ENCODE measurements at regions not wholly inside any gene's neighbourhood (a gene's known extent, or its start where the extent isn't known, plus 50 kb on each side); places are given as distances from the start of the nearest gene placed in this dataset.

- no peak for DNase-seq
- Mint-ChIP-seq H3K27me3 (peaks cover 2% of the 10 kb centered on the region), H3K4me1 (no peaks in the 10 kb centered on the region), H3K4me3 (no peak overlapping the region), H3K9me3 (ENCODE audit: low read depth) (no peaks in the 10 kb centered on the region), H3K27ac (no peak overlapping the region), H3K36me3 (ENCODE audit: low read depth) (no peaks in the 10 kb centered on the region)
- ChIA-PET CTCF (no interaction called here), POLR2A (no interaction called here)
- ATAC-seq: no peak
- intact Hi-C loops (cut with DNase I, micrococcal nuclease): no loop called here
These were observed 530.3 kb downstream of the ARL4A start for GRCh38 chr7:13217768-13218167.

- Mint-ChIP-seq H3K27me3 (peaks cover 2% of the 10 kb centered on the region), H3K9me3 (ENCODE audit: low read depth) (no peaks in the 10 kb centered on the region), H3K36me3 (ENCODE audit: low read depth) (no peaks in the 10 kb centered on the region), H3K27ac (no peak overlapping the region), H3K4me3 (no peak overlapping the region), H3K4me1 (no peaks in the 10 kb centered on the region)
- ATAC-seq (no peak), DNase-seq (no peak)
- ChIA-PET POLR2A (no interaction called here), CTCF (no interaction called here)
- intact Hi-C loops (cut with DNase I, micrococcal nuclease): no loop called here
These were observed 537.6 kb downstream of the ARL4A start for GRCh38 chr7:13225068-13225467.

GRCh38 chr7:13226385-13226784, 539.0 kb downstream of the ARL4A start:
- H3K4me1 Mint-ChIP-seq: no peaks in the 10 kb centered on the region
- H3K4me3 Mint-ChIP-seq: no peak overlapping the region
- no peak overlapping the region for H3K27ac Mint-ChIP-seq
- ChIA-PET CTCF (no interaction called here), POLR2A (no interaction called here)
- no peaks in the 10 kb centered on the region for H3K9me3 Mint-ChIP-seq (ENCODE audit: low read depth)
- peaks cover 2% of the 10 kb centered on the region for H3K27me3 Mint-ChIP-seq
- ATAC-seq (no peak), DNase-seq (no peak)
- intact Hi-C loops (cut with DNase I, micrococcal nuclease): no loop called here
- H3K36me3 Mint-ChIP-seq (ENCODE audit: low read depth): no peaks in the 10 kb centered on the region

GRCh38 chr7:13231216-13231615, 543.8 kb downstream of the ARL4A start:
- Mint-ChIP-seq H3K4me1 (no peaks in the 10 kb centered on the region), H3K27me3 (peaks cover 2% of the 10 kb centered on the region), H3K4me3 (no peak overlapping the region), H3K36me3 (ENCODE audit: low read depth) (no peaks in the 10 kb centered on the region), H3K27ac (no peak overlapping the region), H3K9me3 (ENCODE audit: low read depth) (no peaks in the 10 kb centered on the region)
- POLR2A ChIA-PET: no interaction called here
- DNase-seq (no peak), ATAC-seq (no peak)
- CTCF ChIA-PET: no interaction called here
- intact Hi-C loops (cut with DNase I, micrococcal nuclease): no loop called here

GRCh38 chr7:13235436-13235835, 548.0 kb downstream of the ARL4A start:
- Mint-ChIP-seq H3K4me1 (no peaks in the 10 kb centered on the region), H3K4me3 (no peak overlapping the region), H3K27ac (no peak overlapping the region), H3K9me3 (ENCODE audit: low read depth) (no peaks in the 10 kb centered on the region), H3K27me3 (peaks cover 2% of the 10 kb centered on the region), H3K36me3 (ENCODE audit: low read depth) (no peaks in the 10 kb centered on the region)
- intact Hi-C loops (cut with DNase I, micrococcal nuclease): no loop called here
- no peak for ATAC-seq
- ChIA-PET CTCF (no interaction called here), POLR2A (no interaction called here)
- no peak for DNase-seq

- Mint-ChIP-seq H3K4me1 (no peaks in the 10 kb centered on the region), H3K36me3 (ENCODE audit: low read depth) (no peaks in the 10 kb centered on the region), H3K27ac (no peak overlapping the region), H3K9me3 (ENCODE audit: low read depth) (no peaks in the 10 kb centered on the region), H3K27me3 (peaks cover 2% of the 10 kb centered on the region), H3K4me3 (no peak overlapping the region)
- no peak for DNase-seq
- ChIA-PET POLR2A (no interaction called here), CTCF (no interaction called here)
- intact Hi-C loops (cut with DNase I, micrococcal nuclease): no loop called here
- no peak for ATAC-seq
These were observed 548.6 kb downstream of the ARL4A start for GRCh38 chr7:13236026-13236425.

- H3K36me3 Mint-ChIP-seq (ENCODE audit: low read depth): no peaks in the 10 kb centered on the region
- H3K27ac Mint-ChIP-seq: no peak overlapping the region
- H3K4me1 Mint-ChIP-seq: no peaks in the 10 kb centered on the region
- intact Hi-C loops (cut with DNase I, micrococcal nuclease): no loop called here
- no peaks in the 10 kb centered on the region for H3K9me3 Mint-ChIP-seq (ENCODE audit: low read depth)
- no peak overlapping the region for H3K4me3 Mint-ChIP-seq
- ATAC-seq (no peak), DNase-seq (no peak)
- ChIA-PET POLR2A (no interaction called here), CTCF (no interaction called here)
- peaks cover 2% of the 10 kb centered on the region for H3K27me3 Mint-ChIP-seq
These were observed 552.9 kb downstream of the ARL4A start for GRCh38 chr7:13240349-13240748.

GRCh38 chr7:13241416-13241815, 554.0 kb downstream of the ARL4A start:
- CTCF ChIA-PET: no interaction called here
- Mint-ChIP-seq H3K36me3 (ENCODE audit: low read depth) (no peaks in the 10 kb centered on the region), H3K4me3 (no peak overlapping the region), H3K9me3 (ENCODE audit: low read depth) (no peaks in the 10 kb centered on the region), H3K4me1 (no peaks in the 10 kb centered on the region), H3K27ac (no peak overlapping the region), H3K27me3 (peaks cover 2% of the 10 kb centered on the region)
- POLR2A ChIA-PET: no interaction called here
- intact Hi-C loops (cut with DNase I, micrococcal nuclease): no loop called here
- ATAC-seq (no peak), DNase-seq (no peak)

- Mint-ChIP-seq H3K9me3 (ENCODE audit: low read depth) (no peaks in the 10 kb centered on the region), H3K4me3 (no peak overlapping the region), H3K27ac (no peak overlapping the region), H3K36me3 (ENCODE audit: low read depth) (no peaks in the 10 kb centered on the region), H3K27me3 (peaks cover 8% of the 10 kb centered on the region), H3K4me1 (no peaks in the 10 kb centered on the region)
- intact Hi-C loops (cut with DNase I, micrococcal nuclease): no loop called here
- ChIA-PET POLR2A (no interaction called here), CTCF (no interaction called here)
- ATAC-seq: no peak
- no peak for DNase-seq
These were observed 570.2 kb downstream of the ARL4A start for GRCh38 chr7:13257661-13258060.

GRCh38 chr7:13258386-13258785, 571.0 kb downstream of the ARL4A start:
- POLR2A ChIA-PET: no interaction called here
- H3K4me1 Mint-ChIP-seq: no peaks in the 10 kb centered on the region
- ATAC-seq (no peak), DNase-seq (no peak)
- intact Hi-C loops (cut with DNase I, micrococcal nuclease): no loop called here
- H3K36me3 Mint-ChIP-seq (ENCODE audit: low read depth): no peaks in the 10 kb centered on the region
- H3K27me3 Mint-ChIP-seq: peaks cover 7% of the 10 kb centered on the region
- no peak overlapping the region for H3K4me3 Mint-ChIP-seq
- H3K9me3 Mint-ChIP-seq (ENCODE audit: low read depth): no peaks in the 10 kb centered on the region
- no peak overlapping the region for H3K27ac Mint-ChIP-seq
- CTCF ChIA-PET: no interaction called here

GRCh38 chr7:13259930-13260329, 572.5 kb downstream of the ARL4A start:
- Mint-ChIP-seq H3K9me3 (ENCODE audit: low read depth) (no peaks in the 10 kb centered on the region), H3K27me3 (peaks cover 7% of the 10 kb centered on the region), H3K27ac (no peak overlapping the region), H3K4me3 (no peak overlapping the region), H3K36me3 (ENCODE audit: low read depth) (no peaks in the 10 kb centered on the region), H3K4me1 (no peaks in the 10 kb centered on the region)
- ATAC-seq: no peak
- no peak for DNase-seq
- ChIA-PET CTCF (interaction anchor here (0.8 to 1.3 kb wide), 3 partner anchors 622 to 735 kb away, joined by 3 read pairs; no protein-coding TSS in a partner anchor), POLR2A (no interaction called here)
- intact Hi-C loops (cut with DNase I, micrococcal nuclease): no loop called here

GRCh38 chr7:13262929-13263530, 575.6 kb downstream of the ARL4A start:
- CTCF ChIA-PET: interaction anchor here (1.0 to 2.3 kb wide), 7 partner anchors 13 to 738 kb away, joined by 3 to 10 read pairs (median 4); no protein-coding TSS in a partner anchor
- intact Hi-C loops (cut with DNase I, micrococcal nuclease): loop anchor here (1.0 to 2.0 kb wide), 6 partner anchors 576 to 738 kb away; partner anchors contain the start of gene ARL4A (in 1 of the 2)
- H3K9me3 Mint-ChIP-seq (ENCODE audit: low read depth): no peaks in the 10 kb centered on the region
- no peak overlapping the region for H3K4me3 Mint-ChIP-seq
- no peak for ATAC-seq
- H3K27ac Mint-ChIP-seq: no peak overlapping the region
- no peaks in the 10 kb centered on the region for H3K4me1 Mint-ChIP-seq
- DNase-seq: no peak
- H3K36me3 Mint-ChIP-seq (ENCODE audit: low read depth): no peaks in the 10 kb centered on the region
- peaks cover 7% of the 10 kb centered on the region for H3K27me3 Mint-ChIP-seq
- POLR2A ChIA-PET: no interaction called here

GRCh38 chr7:13265271-13265670, 577.8 kb downstream of the ARL4A start:
- intact Hi-C loops (cut with DNase I, micrococcal nuclease): no loop called here
- Mint-ChIP-seq H3K4me1 (no peaks in the 10 kb centered on the region), H3K4me3 (no peak overlapping the region), H3K36me3 (ENCODE audit: low read depth) (no peaks in the 10 kb centered on the region), H3K27me3 (peaks cover 7% of the 10 kb centered on the region), H3K9me3 (ENCODE audit: low read depth) (no peaks in the 10 kb centered on the region), H3K27ac (no peak overlapping the region)
- DNase-seq (no peak), ATAC-seq (no peak)
- ChIA-PET CTCF (interaction anchor here (0.5 to 2.2 kb wide), 3 partner anchors 11 to 1426 kb away, joined by 3 to 9 read pairs (median 4); no protein-coding TSS in a partner anchor), POLR2A (no interaction called here)
